ENCODE measurements at regions not wholly inside any gene's neighbourhood (a gene's known extent, or its start where the extent isn't known, plus 50 kb on each side); places are given as distances from the start of the nearest gene placed in this dataset.

- TF ChIP-seq, protein P1, sequence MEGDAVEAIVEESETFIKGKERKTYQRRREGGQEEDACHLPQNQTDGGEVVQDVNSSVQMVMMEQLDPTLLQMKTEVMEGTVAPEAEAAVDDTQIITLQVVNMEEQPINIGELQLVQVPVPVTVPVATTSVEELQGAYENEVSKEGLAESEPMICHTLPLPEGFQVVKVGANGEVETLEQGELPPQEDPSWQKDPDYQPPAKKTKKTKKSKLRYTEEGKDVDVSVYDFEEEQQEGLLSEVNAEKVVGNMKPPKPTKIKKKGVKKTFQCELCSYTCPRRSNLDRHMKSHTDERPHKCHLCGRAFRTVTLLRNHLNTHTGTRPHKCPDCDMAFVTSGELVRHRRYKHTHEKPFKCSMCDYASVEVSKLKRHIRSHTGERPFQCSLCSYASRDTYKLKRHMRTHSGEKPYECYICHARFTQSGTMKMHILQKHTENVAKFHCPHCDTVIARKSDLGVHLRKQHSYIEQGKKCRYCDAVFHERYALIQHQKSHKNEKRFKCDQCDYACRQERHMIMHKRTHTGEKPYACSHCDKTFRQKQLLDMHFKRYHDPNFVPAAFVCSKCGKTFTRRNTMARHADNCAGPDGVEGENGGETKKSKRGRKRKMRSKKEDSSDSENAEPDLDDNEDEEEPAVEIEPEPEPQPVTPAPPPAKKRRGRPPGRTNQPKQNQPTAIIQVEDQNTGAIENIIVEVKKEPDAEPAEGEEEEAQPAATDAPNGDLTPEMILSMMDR (IDR thresholded peaks at IDR 0.05; ENCODE audit: low read depth, low read length, poor library complexity, severe bottlenecking), result no peak
- TF ChIP-seq EZH2phosphoT487 (IDR thresholded peaks at IDR 0.05; ENCODE audit: borderline replicate concordance, low read length), result no peak
Measured at GRCh38 chr15:99511531-99511865, 54.3 kb upstream of the MEF2A start.
